ENCODE measurements at regions not wholly inside any gene's neighbourhood (a gene's known extent, or its start where the extent isn't known, plus 50 kb on each side); places are given as distances from the start of the nearest gene placed in this dataset.

- intact Hi-C loops (cut with DNase I), result no loop called here
- Histone ChIP-seq H3K9me3 (no peaks in the 10 kb centered on the region), H3K27ac (no peak overlapping the region), H3K36me3 (no peaks in the 10 kb centered on the region), H3K4me3 (no peak overlapping the region), H3K27me3 (peaks cover 0 to 10% of the 10 kb centered on the region in 2 donors), H3K4me1 (no peaks in the 10 kb centered on the region)
- TF ChIP-seq CTCF (IDR thresholded peaks at IDR 0.05), result no peak
- DNase-seq (no peak), ATAC-seq (no peak)
Observed at GRCh38 chr3:139101396-139101795, 56.7 kb upstream of the PRR23C start.

DNA sequence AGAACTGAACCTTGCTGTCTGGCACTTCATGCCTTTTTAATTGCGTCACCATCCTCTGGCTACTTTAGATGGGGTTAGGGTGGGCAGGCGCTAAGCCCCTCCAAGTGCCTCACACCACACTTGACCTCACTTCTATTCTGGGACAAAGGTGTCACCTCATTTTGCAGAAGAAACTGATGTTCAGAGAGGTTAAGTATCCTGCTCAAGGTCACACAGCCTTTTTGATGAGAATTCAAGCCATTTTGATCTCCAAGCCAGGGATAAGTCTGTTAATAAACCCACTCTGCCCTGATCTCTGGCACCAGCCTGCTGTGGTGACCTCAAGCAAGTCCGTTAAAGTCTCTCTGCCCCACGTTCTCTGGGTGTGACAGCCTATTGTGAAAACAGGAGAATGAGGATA is 58.8 kb upstream of the PRR23C start:
- Histone ChIP-seq H3K27me3 (peaks cover 0 to 19% of the 10 kb centered on the region in 2 donors), H3K9me3 (no peaks in the 10 kb centered on the region), H3K27ac (no peak overlapping the region), H3K36me3 (no peaks in the 10 kb centered on the region), H3K4me1 (no peaks in the 10 kb centered on the region), H3K4me3 (no peak overlapping the region)
- intact Hi-C loops (cut with DNase I), result no loop called here
- TF ChIP-seq CTCF (IDR thresholded peaks at IDR 0.05), result no peak
- DNase-seq, result no peak
- no peak for ATAC-seq

DNA sequence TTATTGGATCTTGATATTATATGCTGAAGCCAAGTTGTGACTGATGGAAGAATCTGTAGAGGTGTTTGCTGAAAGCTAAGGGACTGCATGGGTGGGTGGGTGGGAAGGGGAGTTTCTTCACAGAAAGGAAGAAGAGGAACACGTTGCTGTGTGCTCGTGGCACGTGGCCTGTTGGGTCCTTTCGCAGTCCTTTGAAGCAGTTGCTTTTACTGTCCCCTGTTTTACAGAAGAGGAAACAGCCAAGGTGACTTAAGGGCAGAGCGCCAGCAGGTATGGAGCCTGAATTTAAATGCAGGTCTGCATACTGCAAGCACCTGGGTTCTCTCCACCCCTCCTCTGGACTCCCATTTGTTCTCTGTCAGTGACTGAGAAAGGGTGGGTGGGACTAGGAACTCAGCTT is 59.4 kb upstream of the PRR23C start:
- intact Hi-C loops (cut with DNase I), result no loop called here
- H3K27ac ChIP-seq, result no peak overlapping the region

GRCh38 chr3:139105154-139105702 is 60.5 kb upstream of the PRR23C start:
- H3K4me1 ChIP-seq, result no peaks in the 10 kb centered on the region
- H3K9me3 ChIP-seq, result no peaks in the 10 kb centered on the region
- H3K27ac ChIP-seq, result no peak overlapping the region
- DNase-seq (no peak), ATAC-seq (no peak)
- H3K4me3 ChIP-seq, result no peak overlapping the region
- H3K36me3 ChIP-seq, result no peaks in the 10 kb centered on the region
- H3K27me3 ChIP-seq, result peaks cover 0 to 19% of the 10 kb centered on the region in 2 donors
- intact Hi-C loops (cut with DNase I), result no loop called here
- no peak for TF ChIP-seq CTCF (IDR thresholded peaks at IDR 0.05)

More for the DNA sequence above, 59.4 kb upstream of the PRR23C start:
- no peaks in the 10 kb centered on the region for H3K4me1 ChIP-seq
- H3K9me3 ChIP-seq, result no peaks in the 10 kb centered on the region
- no peaks in the 10 kb centered on the region for H3K36me3 ChIP-seq
- H3K27me3 ChIP-seq, result peaks cover 0 to 19% of the 10 kb centered on the region in 2 donors
- DNase-seq, result no peak
- no peak overlapping the region for H3K4me3 ChIP-seq
- TF ChIP-seq CTCF (IDR thresholded peaks at IDR 0.05), result no peak
- no peak for ATAC-seq

DNA sequence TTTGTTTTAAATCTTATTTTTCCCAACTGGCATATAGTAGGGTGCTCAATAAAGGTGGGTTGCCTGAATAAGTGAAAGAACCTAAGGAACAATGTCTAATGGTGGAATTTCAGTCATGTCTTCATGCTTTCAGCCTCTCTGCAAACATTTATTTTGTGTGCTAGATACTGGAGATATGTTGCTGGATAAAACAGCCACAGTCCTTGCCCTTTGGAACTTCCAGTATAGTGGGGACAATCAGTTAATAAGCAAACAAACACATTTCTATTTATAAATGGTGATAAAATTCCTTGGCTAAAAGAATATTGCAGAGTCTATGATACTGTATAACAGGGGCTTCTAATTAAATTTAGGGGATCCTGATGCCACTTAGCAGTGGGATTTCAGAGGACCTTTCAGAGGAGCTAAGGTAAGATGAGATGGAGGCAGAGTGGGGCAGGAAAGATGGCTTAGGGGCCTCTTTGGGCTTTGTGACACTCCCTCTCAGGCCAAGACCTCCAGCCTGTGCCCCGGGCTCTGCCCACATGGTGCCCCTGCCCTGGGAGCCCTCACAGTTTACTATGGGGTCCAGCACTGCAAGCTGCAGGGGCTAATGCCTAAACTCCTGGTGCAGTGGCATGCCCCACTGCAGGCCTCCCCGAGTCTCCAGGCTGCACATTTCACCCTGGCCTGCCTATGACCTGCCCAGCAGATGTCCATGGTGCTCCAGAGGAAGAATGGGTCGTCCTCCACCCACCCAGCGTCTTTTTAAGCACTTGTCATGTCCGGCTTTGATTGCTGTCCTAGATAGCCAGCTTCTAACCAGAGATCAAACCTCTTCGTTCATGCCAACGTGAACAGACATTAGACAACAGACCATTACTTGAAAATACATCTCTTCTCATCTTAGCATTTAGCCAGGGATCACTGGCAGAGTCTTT is 61.6 kb upstream of the PRR23C start:
- Histone ChIP-seq H3K4me3 (no peak overlapping the region), H3K9me3 (no peaks in the 10 kb centered on the region), H3K4me1 (no peaks in the 10 kb centered on the region), H3K27ac (no peak overlapping the region), H3K36me3 (no peaks in the 10 kb centered on the region), H3K27me3 (peaks cover 0 to 17% of the 10 kb centered on the region in 2 donors)
- intact Hi-C loops (cut with DNase I), result no loop called here
- ATAC-seq (no peak), DNase-seq (no peak)
- no peak for TF ChIP-seq CTCF (IDR thresholded peaks at IDR 0.05)

Data from left lung (tissue), 4 donors.